GM12891 (cell line): ENCODE measurements at regions not wholly inside any gene's neighbourhood (a gene's known extent, or its start where the extent isn't known, plus 50 kb on each side); places are given as distances from the start of the nearest gene placed in this dataset.

Experiments used
- DNase-seq: peaks from one replicate; pipeline ENCODE4 v3.0.0; 2011; ENCODE audit warnings: low spot score; ENCODE audit not compliant: insufficient read length
- FAIRE-seq: peaks from 2 replicates; lab custom pipeline; 2011; peaks lifted over from hg19 to GRCh38; lab: Jason Lieb, UNC
- PAX5 ChIP-seq: IDR thresholded peaks from 2 replicates; pipeline ENCODE4 v1.6.1; 2011; ENCODE audit warnings: low read length, moderate library complexity, mild to moderate bottlenecking; ENCODE audit not compliant: insufficient read depth, severe bottlenecking
- POLR2A ChIP-seq: IDR thresholded peaks from 2 replicates; pipeline ENCODE4 v1.6.1; 2011; ENCODE audit warnings: low read depth, low read length, control low read depth
- POLR2AphosphoS5 ChIP-seq: IDR thresholded peaks from 2 replicates; pipeline ENCODE4 v1.6.1; 2011; ENCODE audit warnings: low read depth, low read length, control low read depth
- POU2F2 ChIP-seq: IDR thresholded peaks from 2 replicates; pipeline ENCODE4 v1.6.1; 2011; ENCODE audit warnings: low read depth, mild to moderate bottlenecking, control low read depth, low read length, moderate library complexity
- SPI1 ChIP-seq: IDR thresholded peaks from 2 replicates; pipeline ENCODE4 v1.6.1; 2011; ENCODE audit warnings: low read depth, low read length, control low read depth
- TAF1 ChIP-seq: IDR thresholded peaks from 2 replicates; pipeline ENCODE4 v1.6.1; 2011; ENCODE audit warnings: low read depth, low read length, control low read depth

- FAIRE-seq (no peak), DNase-seq (no peak)
- TF ChIP-seq POU2F2, result no peak
- TF ChIP-seq TAF1, result no peak
- no peak for TF ChIP-seq POLR2A
- TF ChIP-seq PAX5, result no peak
- TF ChIP-seq POLR2AphosphoS5, result no peak
- TF ChIP-seq SPI1, result no peak
These were observed 110.7 kb upstream of the CLMP start for GRCh38 chr11:123305601-123306375.

- FAIRE-seq (peak; percentile 95), DNase-seq (no peak)
- TF ChIP-seq POU2F2 (no peak), PAX5 (no peak), SPI1 (no peak), POLR2A (no peak), POLR2AphosphoS5 (no peak), TAF1 (no peak)
These were observed 109.9 kb upstream of the CLMP start for GRCh38 chr11:123304828-123305466.

- DNase-seq (no peak), FAIRE-seq (no peak)
- TF ChIP-seq POLR2A (no peak), POU2F2 (no peak)
These were observed 108.9 kb upstream of the CLMP start for GRCh38 chr11:123303924-123304323.

- FAIRE-seq, result peak; percentile 87
These were observed 107.7 kb upstream of the CLMP start for GRCh38 chr11:123302751-123303195.

GRCh38 chr11:123301696-123302400 is 106.8 kb upstream of the CLMP start:
- peak; percentile 81 for DNase-seq
- FAIRE-seq, result peak; percentile 97
- TF ChIP-seq PAX5 (peak; percentile 29), TAF1 (no peak), SPI1 (no peak), POU2F2 (no peak)

More at GRCh38 chr11:123302751-123303195, 107.7 kb upstream of the CLMP start:
- DNase-seq, result peak; percentile 26
- TF ChIP-seq SPI1 (peak; percentile 76), PAX5 (no peak), POLR2A (peak; percentile 35; the same call in 1 of the 2 replicates), TAF1 (0 out of 2 replicates have a peak, but pooled peaks have one; percentile 37), POLR2AphosphoS5 (no peak), POU2F2 (0 out of 2 replicates have a peak, but pooled peaks have one; percentile 54)

- DNase-seq, result no peak
- no peak for FAIRE-seq
- TF ChIP-seq PAX5 (no peak), POLR2A (no peak), POU2F2 (no peak), POLR2AphosphoS5 (no peak), SPI1 (no peak), TAF1 (no peak)
These were observed 106.1 kb upstream of the CLMP start for GRCh38 chr11:123301013-123301591.

GRCh38 chr11:123299721-123300120 is 104.7 kb upstream of the CLMP start:
- peak; percentile 35 for FAIRE-seq
- no peak for DNase-seq
- no peak for TF ChIP-seq POLR2A
- no peak for TF ChIP-seq SPI1
- TF ChIP-seq POLR2AphosphoS5, result no peak
- TF ChIP-seq PAX5, result no peak
- no peak for TF ChIP-seq TAF1
- TF ChIP-seq POU2F2, result no peak

- no peak for FAIRE-seq
- DNase-seq, result no peak
- no peak for TF ChIP-seq POLR2AphosphoS5
- no peak for TF ChIP-seq POU2F2
- no peak for TF ChIP-seq SPI1
- no peak for TF ChIP-seq PAX5
- TF ChIP-seq TAF1, result no peak
- TF ChIP-seq POLR2A, result no peak
These were observed 103.7 kb upstream of the CLMP start for GRCh38 chr11:123298488-123299447.
